GM23338 (cell line): ENCODE measurements at regions not wholly inside any gene's neighbourhood (a gene's known extent, or its start where the extent isn't known, plus 50 kb on each side); places are given as distances from the start of the nearest gene placed in this dataset.

Experiments
- EZH2 ChIP-seq: fragments of 200-600 bp; sonication (generic); IDR thresholded peaks from one replicate; pipeline ENCODE4 v1.8.0; 2017; ENCODE audit warnings: antibody characterized with exemption, mild to moderate bottlenecking, low read depth; ENCODE audit not compliant: unreplicated experiment
- EZH2phosphoT487 ChIP-seq: fragments of 200-600 bp; sonication (generic); IDR thresholded peaks from one replicate; pipeline ENCODE4 v1.8.1; 2018; ENCODE audit warnings: antibody characterized with exemption; ENCODE audit not compliant: unreplicated experiment
- POLR2AphosphoS5 ChIP-seq: IDR thresholded peaks from 2 replicates; pipeline ENCODE4 v1.6.1; 2016; ENCODE audit warnings: antibody characterized with exemption, low read depth
- TF ChIP-seq, protein P1 (sequence below), 2 experiments: fragments of 200-600 bp in 1 of 2; sonication (generic) in 1 of 2; conservative IDR thresholded peaks; 2 replicates each; pipeline versions ENCODE4 v1.5.1 to v1.6.1; 2016 to 2017; ENCODE audit warnings: antibody characterized with exemption in 2 of 2, low read depth in 2 of 2, mild to moderate bottlenecking in 2 of 2, moderate library complexity in 1 of 2

GRCh38 chr4:56741595-56741994, 60.5 kb upstream of the HOPX start:
- TF ChIP-seq, protein P1, sequence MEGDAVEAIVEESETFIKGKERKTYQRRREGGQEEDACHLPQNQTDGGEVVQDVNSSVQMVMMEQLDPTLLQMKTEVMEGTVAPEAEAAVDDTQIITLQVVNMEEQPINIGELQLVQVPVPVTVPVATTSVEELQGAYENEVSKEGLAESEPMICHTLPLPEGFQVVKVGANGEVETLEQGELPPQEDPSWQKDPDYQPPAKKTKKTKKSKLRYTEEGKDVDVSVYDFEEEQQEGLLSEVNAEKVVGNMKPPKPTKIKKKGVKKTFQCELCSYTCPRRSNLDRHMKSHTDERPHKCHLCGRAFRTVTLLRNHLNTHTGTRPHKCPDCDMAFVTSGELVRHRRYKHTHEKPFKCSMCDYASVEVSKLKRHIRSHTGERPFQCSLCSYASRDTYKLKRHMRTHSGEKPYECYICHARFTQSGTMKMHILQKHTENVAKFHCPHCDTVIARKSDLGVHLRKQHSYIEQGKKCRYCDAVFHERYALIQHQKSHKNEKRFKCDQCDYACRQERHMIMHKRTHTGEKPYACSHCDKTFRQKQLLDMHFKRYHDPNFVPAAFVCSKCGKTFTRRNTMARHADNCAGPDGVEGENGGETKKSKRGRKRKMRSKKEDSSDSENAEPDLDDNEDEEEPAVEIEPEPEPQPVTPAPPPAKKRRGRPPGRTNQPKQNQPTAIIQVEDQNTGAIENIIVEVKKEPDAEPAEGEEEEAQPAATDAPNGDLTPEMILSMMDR (conservative IDR thresholded peaks at IDR 0.05; ENCODE audit: low read depth in 2 of 2): no peak
- no peak for TF ChIP-seq EZH2
- TF ChIP-seq EZH2phosphoT487: no peak
- no peak for TF ChIP-seq POLR2AphosphoS5
